HCT116 (cell line): ENCODE measurements at regions not wholly inside any gene's neighbourhood (a gene's known extent, or its start where the extent isn't known, plus 50 kb on each side); places are given as distances from the start of the nearest gene placed in this dataset.

Experiments
- EZH2 ChIP-seq: fragments of 200-600 bp; sonication (generic); IDR thresholded peaks from 2 replicates; pipeline ENCODE4 v1.6.1; 2017; ENCODE audit warnings: antibody characterized with exemption, mixed run types
- TF ChIP-seq, protein P1 (sequence below), 3 experiments: fragments of 200-600 bp in 1 of 3; sonication (generic) in 1 of 3; IDR thresholded peaks in 2 of 3; conservative IDR thresholded peaks in 1 of 3; 2 replicates each; pipeline ENCODE4 v1.5.1; 2012 to 2017; ENCODE audit warnings: low read depth in 2 of 3, low read length in 2 of 3, antibody characterized with exemption in 1 of 3, borderline replicate concordance in 1 of 3, control low read depth in 1 of 3, mild to moderate bottlenecking in 1 of 3, mixed read lengths in 1 of 3, mixed run types in 1 of 3, moderate library complexity in 1 of 3; ENCODE audit not compliant: insufficient read depth in 1 of 3

DNA sequence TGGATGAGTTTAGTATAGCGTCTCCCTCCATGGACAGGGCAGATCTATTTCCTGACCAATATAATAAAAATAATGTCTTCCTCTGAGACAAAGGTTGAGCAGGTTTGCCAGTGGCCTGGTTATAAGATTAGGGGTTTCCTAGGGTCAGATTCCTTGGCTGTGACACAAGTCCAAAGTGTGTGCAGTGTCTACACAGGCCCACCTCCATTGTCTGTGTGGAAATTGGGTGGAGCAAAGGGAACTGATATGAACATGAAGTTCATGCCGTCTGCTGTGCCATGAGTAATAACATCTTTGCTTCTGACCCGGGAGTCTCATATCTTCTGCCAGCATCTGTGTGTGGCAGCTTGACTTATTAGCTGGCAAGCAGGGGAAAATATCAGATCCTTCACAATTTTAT is 187.7 kb upstream of the BOD1L1 start:
- TF ChIP-seq, protein P1, sequence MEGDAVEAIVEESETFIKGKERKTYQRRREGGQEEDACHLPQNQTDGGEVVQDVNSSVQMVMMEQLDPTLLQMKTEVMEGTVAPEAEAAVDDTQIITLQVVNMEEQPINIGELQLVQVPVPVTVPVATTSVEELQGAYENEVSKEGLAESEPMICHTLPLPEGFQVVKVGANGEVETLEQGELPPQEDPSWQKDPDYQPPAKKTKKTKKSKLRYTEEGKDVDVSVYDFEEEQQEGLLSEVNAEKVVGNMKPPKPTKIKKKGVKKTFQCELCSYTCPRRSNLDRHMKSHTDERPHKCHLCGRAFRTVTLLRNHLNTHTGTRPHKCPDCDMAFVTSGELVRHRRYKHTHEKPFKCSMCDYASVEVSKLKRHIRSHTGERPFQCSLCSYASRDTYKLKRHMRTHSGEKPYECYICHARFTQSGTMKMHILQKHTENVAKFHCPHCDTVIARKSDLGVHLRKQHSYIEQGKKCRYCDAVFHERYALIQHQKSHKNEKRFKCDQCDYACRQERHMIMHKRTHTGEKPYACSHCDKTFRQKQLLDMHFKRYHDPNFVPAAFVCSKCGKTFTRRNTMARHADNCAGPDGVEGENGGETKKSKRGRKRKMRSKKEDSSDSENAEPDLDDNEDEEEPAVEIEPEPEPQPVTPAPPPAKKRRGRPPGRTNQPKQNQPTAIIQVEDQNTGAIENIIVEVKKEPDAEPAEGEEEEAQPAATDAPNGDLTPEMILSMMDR (IDR thresholded peaks at IDR 0.05 in 2 of 3, conservative IDR thresholded peaks at IDR 0.05 in 1 of 3; ENCODE audit: borderline replicate concordance in 1 of 3, insufficient read depth in 1 of 3, low read depth in 2 of 3, low read length in 2 of 3), result no peak
- no peak for TF ChIP-seq EZH2
